ENCODE measurements at regions not wholly inside any gene's neighbourhood (a gene's known extent, or its start where the extent isn't known, plus 50 kb on each side); places are given as distances from the start of the nearest gene placed in this dataset.

- TF ChIP-seq, protein P1, sequence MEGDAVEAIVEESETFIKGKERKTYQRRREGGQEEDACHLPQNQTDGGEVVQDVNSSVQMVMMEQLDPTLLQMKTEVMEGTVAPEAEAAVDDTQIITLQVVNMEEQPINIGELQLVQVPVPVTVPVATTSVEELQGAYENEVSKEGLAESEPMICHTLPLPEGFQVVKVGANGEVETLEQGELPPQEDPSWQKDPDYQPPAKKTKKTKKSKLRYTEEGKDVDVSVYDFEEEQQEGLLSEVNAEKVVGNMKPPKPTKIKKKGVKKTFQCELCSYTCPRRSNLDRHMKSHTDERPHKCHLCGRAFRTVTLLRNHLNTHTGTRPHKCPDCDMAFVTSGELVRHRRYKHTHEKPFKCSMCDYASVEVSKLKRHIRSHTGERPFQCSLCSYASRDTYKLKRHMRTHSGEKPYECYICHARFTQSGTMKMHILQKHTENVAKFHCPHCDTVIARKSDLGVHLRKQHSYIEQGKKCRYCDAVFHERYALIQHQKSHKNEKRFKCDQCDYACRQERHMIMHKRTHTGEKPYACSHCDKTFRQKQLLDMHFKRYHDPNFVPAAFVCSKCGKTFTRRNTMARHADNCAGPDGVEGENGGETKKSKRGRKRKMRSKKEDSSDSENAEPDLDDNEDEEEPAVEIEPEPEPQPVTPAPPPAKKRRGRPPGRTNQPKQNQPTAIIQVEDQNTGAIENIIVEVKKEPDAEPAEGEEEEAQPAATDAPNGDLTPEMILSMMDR (IDR thresholded peaks at IDR 0.05) = no peak
- no peak for TF ChIP-seq POLR2A (IDR thresholded peaks at IDR 0.05)
These were observed 556.7 kb upstream of the ACVR2A start for GRCh38 chr2:147288131-147288530.

Measured in testis (tissue), 2 donors.